SK-N-DZ (cell line): ENCODE measurements at regions not wholly inside any gene's neighbourhood (a gene's known extent, or its start where the extent isn't known, plus 50 kb on each side); places are given as distances from the start of the nearest gene placed in this dataset.

Source experiments
- DNase-seq: peaks from one replicate; pipeline ENCODE4 v3.0.0-alpha.2; 2015; ENCODE audit warnings: low spot score

DNA sequence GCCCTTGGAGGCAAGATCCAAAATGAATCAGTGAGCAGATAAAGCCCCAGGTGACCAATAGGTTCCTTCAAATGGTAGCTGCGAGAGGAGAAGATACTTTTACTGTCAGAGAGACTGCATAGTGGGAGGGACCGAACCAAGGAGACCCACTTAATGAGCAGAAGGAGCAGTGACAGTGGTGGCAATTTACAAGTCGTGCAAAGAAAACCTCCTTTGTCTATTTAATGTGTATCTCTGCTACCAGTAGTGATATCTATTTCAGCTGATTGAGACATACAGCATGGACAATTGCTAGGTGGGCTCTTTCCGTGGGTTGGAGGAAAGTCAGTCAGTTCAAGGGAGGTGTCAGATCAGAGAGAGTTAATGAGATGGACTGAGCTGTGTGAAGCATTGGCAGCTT is 480.4 kb downstream of the GATA3 start:
- no peak for DNase-seq

DNA sequence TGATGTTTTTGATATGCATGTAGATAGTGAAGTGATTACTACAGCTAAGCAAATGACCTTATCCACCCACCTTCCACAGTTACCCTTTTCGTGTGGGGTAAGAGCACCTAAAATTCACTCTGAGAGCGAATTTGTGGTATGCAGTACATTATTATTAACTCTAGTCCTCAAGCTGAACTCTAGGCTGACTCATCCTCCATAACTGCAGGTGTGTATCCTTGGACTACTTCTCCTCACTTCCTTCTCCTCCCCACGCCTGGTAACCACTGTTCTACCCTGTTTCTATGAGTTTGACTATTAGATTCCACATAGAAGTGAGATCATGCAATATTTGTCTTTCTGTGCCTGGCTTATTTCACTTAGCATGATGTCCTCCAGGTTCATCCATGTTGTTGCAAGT is 484.6 kb downstream of the GATA3 start:
- DNase-seq: no peak

GRCh38 chr10:8543361-8544056 is 489.0 kb downstream of the GATA3 start:
- no peak for DNase-seq

DNA sequence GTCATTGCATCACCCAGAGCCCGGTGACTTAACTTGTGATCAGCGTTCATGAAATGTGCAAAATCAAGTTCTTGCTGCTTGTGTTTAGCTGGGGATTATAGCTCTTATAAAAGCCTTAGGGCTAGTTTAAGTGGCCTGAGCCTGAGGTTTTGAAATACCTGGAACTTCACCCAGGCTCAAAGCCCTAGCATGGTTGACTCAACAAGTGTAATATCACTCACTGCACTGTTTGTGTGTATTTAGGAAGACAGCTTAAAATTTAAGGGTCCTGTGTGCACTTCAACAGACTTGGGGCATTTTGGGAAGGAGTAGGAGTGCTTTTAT is 489.5 kb downstream of the GATA3 start:
- DNase-seq: no peak

DNA sequence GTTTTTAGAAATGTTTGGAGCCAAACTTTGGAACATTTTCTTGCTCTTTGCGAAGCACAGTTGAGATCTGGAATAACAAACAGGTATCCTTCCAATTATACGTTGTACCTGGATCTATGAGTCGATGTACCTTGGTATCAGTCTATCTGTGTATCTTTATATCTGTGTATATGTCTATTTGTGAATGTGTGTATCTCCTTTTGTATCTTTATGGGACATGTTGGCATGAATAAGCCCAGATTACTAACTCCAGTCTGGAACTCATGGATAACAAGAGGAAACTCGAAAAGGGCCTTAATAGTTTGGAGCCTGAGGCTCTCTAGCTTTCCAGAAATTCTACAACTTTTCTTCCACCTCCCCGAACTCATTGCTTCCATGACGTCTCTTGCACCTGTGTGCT is 490.0 kb downstream of the GATA3 start:
- DNase-seq: no peak

DNA sequence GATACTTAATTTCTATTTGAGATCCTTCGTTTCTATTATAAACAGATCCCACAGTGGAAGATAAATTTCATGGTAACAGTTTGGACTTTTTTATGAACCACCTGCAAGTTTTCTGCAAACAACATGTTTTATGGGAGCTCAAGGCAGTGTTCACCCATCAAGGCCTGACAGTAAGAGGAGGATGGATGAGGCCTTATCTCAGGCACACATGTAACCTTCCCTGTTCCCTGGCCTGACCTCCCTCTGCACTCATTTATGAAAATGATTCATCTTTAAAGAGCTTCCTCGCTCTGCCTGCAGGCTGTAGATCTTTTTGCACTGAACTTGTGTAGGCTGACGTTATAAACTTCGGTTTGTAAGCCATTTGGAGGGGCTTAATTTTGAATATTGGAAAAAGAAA is 500.1 kb downstream of the GATA3 start:
- DNase-seq: no peak

GRCh38 chr10:8556321-8556720 is 501.8 kb downstream of the GATA3 start:
- DNase-seq: no peak

GRCh38 chr10:8563478-8563877 is 509.0 kb downstream of the GATA3 start:
- DNase-seq: no peak

- no peak for DNase-seq
Observed at GRCh38 chr10:8566737-8567136, 512.2 kb downstream of the GATA3 start.

GRCh38 chr10:8568401-8568800 is 513.9 kb downstream of the GATA3 start:
- no peak for DNase-seq

- no peak for DNase-seq
Observed at GRCh38 chr10:8575620-8576019, 521.1 kb downstream of the GATA3 start.

DNA sequence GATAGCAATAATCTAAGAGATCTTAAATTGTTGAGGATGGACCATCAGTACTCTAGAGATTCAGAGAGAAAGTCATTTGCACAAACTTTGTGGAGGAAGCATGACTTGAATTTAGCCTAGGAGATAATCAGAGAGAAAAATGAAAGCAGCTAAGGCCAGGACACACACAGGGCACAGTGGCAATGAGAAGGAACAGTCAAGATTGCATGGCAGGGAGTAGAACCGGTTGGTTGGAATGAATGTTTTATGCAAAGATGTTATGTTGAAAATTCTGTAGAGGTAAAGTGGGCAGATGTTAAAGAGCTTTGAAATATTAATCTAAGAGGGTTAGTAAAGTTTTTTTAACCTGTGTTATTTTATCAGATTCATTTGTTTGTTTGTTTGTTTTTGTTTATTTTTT is 521.8 kb downstream of the GATA3 start:
- DNase-seq: no peak

DNA sequence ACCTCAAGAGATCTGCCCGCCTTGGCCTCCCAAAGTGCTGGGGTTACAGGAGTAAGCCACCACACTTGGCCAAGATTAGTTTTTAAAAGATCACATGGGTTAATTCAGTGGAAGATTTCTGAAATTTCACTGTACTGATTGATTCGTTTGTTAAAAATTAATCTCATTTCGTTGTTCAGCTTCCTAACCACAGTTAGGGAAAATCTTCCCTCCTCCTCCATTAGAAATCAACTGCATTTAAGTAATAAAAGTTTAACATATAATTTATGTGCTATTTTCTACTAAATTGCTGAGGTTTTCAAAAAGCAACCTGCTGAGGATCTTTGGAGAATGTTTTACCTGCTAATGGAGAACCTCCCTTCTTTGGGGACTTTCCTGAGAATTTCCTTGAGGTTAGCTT is 522.4 kb downstream of the GATA3 start:
- DNase-seq: no peak

- DNase-seq: no peak
Observed at GRCh38 chr10:8577686-8578085, 523.2 kb downstream of the GATA3 start.

DNA sequence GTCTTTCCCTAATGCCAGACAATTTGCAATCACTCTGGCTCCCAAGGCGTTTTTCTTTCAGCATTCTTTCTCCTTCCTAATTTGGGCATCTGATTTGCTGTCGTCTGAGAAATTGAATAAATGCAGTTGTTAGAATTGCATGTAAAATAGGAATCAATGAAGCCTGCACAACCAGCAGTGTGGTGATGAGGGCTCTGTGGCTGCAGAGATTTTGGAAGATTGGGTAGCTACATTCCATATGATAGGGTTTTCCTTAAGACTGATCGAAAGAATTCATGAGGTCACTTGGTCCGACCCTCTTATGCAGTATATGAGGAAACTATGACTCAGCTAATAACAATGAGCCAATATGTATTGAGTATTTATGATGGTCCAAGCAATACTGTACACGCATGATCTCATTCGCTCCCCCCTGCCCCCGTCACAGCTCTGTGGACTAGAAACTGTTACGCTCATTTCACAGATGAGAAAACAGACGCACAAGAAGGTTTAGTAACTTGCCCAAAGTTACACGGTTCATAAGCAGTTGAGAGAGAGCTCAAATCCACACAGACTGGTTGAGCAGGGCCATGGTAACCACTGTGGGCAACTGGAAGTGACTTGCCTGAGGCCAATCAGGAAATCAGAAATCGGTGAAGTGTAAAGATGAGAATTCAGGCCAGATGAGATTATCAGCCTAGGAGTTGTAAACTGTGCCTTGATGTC is 527.2 kb downstream of the GATA3 start:
- DNase-seq: no peak

- DNase-seq: no peak
Observed at GRCh38 chr10:8583096-8583495, 528.6 kb downstream of the GATA3 start.

DNA sequence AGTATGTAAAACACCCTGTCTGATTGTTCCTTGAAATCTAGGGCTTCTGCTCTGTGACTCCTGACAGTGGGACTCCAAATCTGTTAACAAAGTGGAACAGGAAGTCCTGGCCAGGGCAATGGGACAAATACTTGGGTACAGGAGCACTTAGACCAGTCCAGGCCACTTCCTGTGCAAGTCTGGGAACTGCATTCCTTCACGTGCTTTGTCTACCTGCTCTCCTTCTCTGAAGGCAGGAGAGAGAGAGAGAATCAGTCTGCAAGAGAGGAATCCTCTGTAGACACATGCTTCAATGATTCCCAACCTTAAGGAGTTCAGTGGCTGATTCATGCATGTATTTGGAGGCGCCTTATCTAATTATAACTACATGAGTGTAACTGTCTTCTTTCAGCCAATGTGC is 530.2 kb downstream of the GATA3 start:
- peak; percentile 49 for DNase-seq

GRCh38 chr10:8586504-8586903 is 532.0 kb downstream of the GATA3 start:
- no peak for DNase-seq

DNA sequence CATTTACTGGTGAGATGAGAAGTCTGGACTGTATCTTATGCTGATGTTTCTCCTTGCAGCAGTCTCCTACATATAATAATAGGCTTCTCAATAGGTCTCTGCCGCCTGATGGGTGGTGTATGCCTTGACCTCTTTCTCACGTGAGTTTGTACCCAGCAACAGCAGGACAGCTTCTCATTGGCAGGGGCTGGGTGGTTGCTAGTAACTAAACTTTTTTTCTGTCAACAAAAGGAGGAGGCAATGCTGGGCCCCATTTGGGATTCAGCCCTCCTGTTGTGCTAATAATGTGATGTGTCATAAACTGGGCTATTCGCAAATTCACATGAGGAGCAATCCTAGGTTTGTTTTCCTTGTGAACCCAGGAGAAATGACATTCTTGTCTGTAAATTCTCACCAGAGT is 533.6 kb downstream of the GATA3 start:
- DNase-seq: peak; percentile 69

GRCh38 chr10:8590518-8590917 is 536.0 kb downstream of the GATA3 start:
- DNase-seq: no peak

- DNase-seq: no peak
Observed at GRCh38 chr10:8591640-8592039, 537.2 kb downstream of the GATA3 start.

DNA sequence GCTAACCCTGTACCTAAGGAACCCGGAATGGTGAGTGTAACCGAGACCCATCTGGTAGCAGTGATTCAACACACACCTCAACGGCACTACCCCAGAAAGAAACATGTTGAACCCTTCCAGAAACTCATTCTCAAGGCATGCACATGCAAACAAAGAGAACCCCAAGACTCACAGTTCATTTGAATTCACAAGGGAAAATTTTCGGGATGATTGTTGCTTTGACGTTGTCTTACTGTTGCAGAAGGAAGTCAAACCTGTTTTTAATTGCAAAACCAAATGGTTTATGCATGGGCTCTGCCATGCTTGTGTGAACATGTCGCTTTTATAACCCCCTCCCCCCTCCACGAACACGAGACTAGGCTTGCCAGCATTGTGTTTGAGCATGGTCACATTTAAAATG is 539.7 kb downstream of the GATA3 start:
- DNase-seq: no peak

DNA sequence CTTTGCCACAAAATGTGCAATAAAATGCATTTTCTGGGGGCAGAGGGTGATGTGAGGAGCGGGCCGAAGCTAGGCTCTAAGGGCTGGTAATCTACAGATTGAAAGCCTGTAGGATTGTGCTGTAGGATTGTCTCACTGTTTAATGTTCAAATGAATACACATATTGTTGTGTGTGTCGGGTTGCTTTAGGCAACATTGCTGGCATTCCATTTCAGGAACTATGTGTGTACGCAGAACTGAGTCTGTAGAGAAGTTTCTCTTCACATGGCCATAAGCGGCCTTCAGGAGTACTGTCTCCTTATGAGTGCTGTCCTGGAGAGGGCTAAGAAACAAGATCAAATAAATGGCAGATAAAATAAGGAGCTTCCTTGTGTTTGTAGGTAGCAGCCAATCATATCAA is 540.2 kb downstream of the GATA3 start:
- DNase-seq: no peak

- DNase-seq: no peak
Observed at GRCh38 chr10:8595140-8595539, 540.7 kb downstream of the GATA3 start.
